ENCODE measurements at regions not wholly inside any gene's neighbourhood (a gene's known extent, or its start where the extent isn't known, plus 50 kb on each side); places are given as distances from the start of the nearest gene placed in this dataset.
"Not testable (repeated sequence)": the region's sequence is repeated elsewhere in the genome, so short reads cannot be mapped to it uniquely, and the experiment has no call there.

DNA sequence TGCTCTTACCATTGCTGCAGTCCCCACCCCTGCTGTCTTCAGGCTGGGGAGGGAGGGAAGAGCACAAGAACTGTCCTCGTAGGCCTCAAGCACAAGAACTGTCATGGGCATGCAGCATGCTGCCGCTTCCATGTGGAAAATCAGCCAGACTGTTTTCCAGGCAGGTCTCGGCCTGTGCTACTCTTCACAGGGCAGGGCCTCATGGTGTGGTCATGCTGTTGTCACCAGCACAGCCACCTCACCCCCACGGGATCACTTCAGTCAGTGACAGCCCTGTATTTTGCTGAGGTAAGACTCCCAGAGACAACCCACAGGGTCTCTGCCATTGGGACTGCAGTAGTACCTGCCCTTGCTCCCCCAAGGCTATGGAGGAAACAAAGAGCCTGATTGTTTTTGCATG is 205.3 kb downstream of the NAP1L3 start:
- no peak for DNase-seq

DNA sequence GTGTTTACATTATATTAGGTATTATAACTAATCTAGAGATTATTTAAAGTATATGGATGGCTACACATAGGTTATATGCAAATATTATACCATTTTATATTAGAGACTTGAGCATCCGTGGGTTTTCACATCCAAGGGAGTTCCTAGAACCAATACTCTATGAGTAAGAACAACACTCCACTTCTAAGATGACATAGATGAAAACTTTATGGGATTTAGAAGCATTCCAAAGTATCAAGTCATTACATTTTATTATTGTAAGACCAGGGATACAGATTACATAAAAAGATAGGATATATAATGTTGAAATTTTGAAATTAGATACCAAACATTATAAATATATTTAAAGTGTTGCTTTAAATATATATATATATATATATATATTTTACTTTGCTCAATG is 207.0 kb downstream of the NAP1L3 start:
- DNase-seq: no peak

DNA sequence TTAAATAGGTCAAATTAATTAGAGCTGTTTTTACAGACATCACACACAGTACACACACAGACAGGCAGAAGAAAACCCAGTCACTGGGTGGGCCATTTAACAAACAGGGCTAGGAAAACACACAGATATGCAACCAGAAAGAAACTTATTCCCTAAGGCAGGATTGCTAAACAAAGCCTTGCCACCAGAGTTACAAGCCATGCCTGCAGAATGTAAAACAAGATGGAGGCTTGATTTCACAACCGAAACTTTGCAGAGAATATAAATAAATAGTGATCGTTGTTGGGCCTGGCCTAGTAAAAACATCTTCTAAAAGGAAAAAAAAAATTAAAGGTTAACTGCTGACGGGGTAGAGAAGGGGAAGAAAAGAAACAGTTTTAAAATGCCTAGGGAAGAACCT is 212.3 kb downstream of the NAP1L3 start:
- no peak for DNase-seq

GRCh38 chrX:93454509-93454908 is 218.9 kb downstream of the NAP1L3 start:
- no peak for DNase-seq

DNA sequence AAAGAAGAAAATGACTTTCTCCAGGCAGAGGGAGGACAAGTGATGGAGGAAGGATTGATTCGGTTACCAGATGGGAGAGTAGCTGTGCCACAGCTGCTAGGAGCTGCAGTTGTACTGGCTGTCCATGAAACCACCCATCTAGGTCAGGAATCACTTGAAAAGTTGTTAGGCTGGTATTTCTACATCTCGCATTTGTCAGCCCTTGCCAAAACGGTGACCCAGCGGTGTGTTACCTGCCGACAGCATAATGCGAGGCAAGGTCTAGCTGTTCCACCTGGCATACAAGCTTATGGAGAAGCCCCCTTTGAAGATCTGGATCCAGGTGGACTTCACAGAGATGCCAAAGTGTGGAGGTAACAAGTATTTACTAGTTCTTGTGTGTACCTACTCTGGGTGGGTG is 238.7 kb downstream of the NAP1L3 start:
- DNase-seq: not testable (repeated sequence)

DNA sequence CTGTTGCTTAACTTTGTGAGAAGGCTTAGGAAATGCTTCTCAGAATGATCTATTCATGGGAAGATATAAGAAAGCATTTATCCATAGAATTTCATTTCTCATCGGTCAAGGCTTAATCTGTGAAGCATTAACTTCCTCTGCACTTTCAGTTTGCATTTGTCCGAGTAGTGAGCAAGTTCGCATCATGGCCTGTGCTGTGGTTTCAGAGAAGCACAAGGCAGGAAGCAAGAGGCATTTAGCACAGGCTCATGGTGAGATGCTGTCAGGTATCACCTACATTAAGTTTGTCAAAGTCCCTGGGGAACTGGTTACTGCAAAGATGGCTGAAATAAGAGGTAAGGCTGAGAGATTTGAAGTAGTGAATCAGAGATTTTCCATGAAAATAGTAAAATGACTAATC is 244.9 kb downstream of the NAP1L3 start:
- no peak for DNase-seq

DNA sequence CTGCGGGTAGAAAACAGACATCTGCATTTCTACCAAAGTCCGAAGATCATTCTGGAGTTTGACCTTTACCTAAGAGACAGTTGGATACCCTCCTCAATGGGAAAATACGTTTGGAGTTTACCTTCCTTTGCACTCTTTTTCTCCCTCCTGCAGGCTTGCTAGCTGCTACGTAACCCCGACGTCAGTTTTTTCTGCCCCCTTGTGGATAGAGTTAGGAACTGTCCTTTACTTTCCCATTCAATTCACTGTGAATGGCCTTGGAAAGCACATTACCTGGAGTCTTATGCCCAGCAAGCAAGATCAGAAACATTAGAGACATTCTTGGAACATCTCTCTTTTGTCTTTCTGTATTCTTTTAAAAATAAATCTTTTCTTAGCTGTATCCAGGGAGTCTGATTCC is 250.7 kb downstream of the NAP1L3 start:
- DNase-seq: no peak

- DNase-seq: peak; percentile 0
These were observed 252.8 kb downstream of the NAP1L3 start for GRCh38 chrX:93420525-93421082.

DNA sequence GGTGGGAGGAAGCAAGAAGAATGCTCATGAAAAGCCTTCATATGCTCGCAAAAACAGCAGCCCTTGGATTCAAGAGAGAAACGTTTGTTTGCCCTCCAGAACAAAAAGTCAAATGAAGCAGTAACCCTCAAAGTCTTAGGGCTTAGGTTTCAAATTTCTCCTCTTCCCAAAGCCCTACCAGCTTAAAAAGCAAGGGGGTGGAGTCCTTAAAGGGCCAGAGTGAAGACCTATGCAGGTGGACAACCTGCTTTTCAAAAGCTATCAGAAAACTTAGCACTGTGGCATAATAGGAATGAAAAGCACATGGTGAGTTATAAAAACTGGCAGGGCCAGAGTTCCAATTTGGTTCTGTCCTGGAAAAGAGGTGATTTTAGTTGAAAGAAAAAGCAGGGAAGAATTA is 253.3 kb downstream of the NAP1L3 start:
- no peak for DNase-seq

GRCh38 chrX:93419642-93420041 is 253.7 kb downstream of the NAP1L3 start:
- DNase-seq: no peak

DNA sequence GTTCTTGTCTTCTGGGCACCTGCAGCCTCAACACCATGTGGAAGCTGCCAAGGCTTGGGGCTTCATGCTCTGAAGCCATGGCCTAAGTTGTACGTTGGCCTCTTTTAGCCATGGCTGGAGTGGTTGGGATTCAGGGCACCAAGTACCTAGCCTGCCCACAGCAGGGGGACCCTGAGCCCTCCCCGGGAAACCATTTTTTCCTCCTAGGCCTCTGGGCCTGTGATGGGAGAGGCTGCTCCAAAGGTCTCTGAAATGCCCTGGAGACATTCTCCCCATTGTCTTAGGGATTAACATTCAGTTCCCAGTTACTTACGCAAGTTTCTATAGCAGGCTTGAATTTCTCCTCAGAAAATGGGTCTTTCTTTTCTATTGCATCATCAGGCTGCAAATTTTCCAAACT is 269.3 kb downstream of the NAP1L3 start:
- no peak for DNase-seq

DNA sequence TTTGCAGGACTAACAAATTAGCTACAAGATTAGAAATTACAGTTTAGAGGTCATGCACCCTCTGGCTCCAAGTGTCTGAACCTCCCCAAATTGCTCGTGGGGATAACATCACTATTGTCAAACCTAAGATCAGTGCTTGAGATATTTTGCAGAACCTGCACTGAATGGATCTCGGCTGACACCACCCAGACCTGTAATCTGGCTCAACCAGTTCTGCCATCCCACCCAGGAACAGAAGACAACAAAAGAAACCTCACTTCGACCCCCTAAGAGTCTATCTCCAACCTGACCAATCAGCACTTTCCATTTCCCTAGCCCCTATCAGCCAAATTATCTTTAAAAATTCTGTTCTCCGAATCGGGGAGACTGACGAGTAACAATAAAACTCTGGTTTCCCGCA is 318.7 kb downstream of the NAP1L3 start:
- DNase-seq: no peak

- no peak for DNase-seq
These were observed 327.1 kb downstream of the NAP1L3 start for GRCh38 chrX:93346309-93346708.

DNA sequence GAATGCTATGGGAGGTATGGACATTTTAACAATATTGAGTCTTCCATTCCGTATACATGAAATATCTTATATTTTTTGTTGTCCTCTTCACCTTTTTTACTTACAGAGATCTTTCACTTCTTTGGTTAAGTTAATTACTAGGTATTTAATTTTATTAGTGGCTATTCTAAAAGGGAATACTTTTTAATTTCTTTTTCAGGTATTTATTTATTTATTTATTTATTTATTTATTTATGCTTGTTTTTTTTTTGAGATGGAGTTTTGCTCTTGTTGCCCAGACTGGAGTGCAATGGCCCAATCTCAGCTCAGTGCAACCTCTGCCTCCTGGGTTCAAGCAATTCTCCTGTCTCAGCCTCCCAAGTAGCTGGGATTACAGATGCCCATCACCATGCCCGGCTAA is 329.1 kb downstream of the NAP1L3 start:
- DNase-seq: not testable (repeated sequence)

DNA sequence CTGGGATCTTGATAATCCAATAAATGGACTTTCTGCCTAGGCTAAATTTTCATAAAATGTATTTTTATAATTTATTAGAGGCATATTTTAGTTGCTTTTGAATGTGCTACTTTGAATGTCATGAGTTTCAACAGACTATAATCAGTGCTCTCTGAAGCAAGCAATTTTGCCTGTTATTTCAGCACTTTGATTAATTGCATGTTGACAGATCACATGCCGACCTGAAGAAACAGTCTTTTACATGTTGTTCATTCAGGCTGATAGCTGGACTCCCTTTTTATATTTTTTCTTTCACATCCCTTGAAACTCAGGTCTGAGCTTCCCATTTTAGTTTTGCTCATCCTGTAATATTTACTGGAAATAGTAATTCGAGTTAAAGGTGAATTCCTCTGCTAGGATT is 341.0 kb downstream of the NAP1L3 start:
- no peak for DNase-seq

DNA sequence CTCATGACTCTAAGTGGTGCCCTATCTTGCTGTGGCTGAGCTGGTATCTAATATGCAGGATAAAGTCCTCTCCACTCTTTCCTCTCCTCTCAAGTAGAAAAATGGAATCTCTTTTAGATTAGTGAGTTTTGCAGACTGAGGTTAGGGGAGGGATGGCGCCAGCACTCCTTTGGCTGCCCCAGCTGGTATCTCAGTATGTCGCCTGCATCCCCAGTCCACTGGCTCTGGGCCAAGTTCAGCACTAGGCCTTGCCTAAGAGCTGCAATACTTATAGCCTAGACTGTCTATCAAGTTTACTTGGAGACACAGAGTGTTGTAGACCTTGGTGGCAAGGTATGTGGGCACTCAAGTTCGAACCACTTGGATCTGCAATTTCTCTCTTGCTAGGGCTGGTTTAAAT is 351.3 kb downstream of the NAP1L3 start:
- DNase-seq: no peak

DNA sequence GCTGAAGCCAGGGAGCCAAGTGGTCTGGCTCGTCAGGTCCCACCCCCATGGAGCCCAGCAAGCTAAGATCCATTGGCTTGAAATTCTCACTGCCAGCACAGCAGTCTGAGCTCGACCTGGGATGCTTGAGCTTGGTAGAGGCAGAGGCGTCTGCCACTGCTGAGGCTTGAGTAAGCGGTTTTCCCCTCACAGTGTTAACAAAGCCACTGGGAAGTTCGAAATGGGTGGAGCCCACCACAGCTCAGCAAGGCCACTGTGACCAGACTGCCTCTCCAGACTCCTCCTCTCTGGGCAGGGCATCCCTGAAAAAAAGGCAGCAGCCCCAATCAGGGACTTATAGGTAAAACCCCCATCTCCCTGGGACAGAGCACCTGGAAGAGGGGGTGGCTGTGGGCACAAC is 353.8 kb downstream of the NAP1L3 start:
- no peak for DNase-seq

Data from fibroblast of skin of right quadriceps (primary cell).